AG10803 (cell line): ENCODE measurements at regions not wholly inside any gene's neighbourhood (a gene's known extent, or its start where the extent isn't known, plus 50 kb on each side); places are given as distances from the start of the nearest gene placed in this dataset.

ENCODE experiments used
- DNase-seq: peaks from one replicate; pipeline ENCODE4 v3.0.0; 2010; ENCODE audit warnings: low read depth
- H3K4me3 ChIP-seq: 2 replicates; pipeline ENCODE4 v1.5.1; 2011; ENCODE audit warnings: mild to moderate bottlenecking, low read length, control low read depth
- TF ChIP-seq, protein P1 (sequence below): conservative IDR thresholded peaks from 2 replicates; pipeline ENCODE4 v1.5.1; 2011; ENCODE audit warnings: mild to moderate bottlenecking, low read length, control low read depth, inconsistent platforms

DNA sequence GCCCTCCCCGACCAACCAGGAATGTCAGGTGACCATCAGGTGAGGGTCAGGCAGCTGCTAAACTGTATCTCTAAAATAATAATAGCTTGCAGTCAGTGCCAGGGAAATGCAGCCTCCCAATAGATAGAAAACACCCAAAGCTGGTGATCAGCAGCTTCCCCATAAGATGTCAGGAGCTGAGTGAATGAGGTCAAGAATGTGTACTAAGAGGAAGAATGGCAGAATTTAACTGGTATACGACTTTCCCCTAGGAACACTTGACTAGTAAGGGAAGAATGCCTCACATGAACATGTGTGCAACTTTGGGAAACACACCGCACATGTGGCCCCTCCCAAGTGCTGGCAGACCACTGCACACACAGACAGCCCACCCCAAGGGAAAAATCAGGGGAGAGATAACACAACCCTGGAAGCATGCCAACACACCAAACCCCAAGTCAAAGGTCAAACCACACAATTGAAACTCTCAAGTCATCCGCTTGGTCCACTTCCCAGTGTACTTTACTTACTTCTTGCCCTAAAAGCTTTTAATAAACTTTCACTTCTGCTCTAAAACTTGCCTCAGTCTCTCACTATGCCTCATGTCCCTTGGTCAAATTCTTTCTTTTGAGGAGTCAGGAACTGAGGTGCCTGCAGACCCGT is 806.5 kb downstream of the OTOL1 start:
- TF ChIP-seq, protein P1, sequence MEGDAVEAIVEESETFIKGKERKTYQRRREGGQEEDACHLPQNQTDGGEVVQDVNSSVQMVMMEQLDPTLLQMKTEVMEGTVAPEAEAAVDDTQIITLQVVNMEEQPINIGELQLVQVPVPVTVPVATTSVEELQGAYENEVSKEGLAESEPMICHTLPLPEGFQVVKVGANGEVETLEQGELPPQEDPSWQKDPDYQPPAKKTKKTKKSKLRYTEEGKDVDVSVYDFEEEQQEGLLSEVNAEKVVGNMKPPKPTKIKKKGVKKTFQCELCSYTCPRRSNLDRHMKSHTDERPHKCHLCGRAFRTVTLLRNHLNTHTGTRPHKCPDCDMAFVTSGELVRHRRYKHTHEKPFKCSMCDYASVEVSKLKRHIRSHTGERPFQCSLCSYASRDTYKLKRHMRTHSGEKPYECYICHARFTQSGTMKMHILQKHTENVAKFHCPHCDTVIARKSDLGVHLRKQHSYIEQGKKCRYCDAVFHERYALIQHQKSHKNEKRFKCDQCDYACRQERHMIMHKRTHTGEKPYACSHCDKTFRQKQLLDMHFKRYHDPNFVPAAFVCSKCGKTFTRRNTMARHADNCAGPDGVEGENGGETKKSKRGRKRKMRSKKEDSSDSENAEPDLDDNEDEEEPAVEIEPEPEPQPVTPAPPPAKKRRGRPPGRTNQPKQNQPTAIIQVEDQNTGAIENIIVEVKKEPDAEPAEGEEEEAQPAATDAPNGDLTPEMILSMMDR: no peak
- DNase-seq: no peak
- no peak overlapping the region for H3K4me3 ChIP-seq

DNA sequence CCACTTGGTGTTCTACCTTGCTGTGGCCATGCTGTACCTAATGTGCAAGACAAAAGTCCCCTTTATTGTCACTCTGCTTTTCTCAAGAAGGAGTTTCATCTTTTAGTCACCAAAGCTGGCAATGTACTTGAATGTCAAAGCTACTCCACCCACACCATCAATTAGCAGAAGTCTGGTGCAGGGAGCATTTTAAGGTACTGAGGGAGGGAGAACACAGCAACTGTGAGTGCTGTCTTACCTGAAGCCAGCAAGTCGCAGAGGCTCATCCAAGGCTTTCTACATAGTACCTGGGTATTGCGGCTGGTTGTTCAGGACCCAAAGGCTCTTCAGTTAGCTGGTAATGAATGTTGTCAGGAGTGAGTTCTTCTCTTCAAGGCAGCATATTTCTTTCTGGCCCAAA is 820.4 kb downstream of the OTOL1 start:
- H3K4me3 ChIP-seq: no peak overlapping the region
- TF ChIP-seq, protein P1: no peak

DNA sequence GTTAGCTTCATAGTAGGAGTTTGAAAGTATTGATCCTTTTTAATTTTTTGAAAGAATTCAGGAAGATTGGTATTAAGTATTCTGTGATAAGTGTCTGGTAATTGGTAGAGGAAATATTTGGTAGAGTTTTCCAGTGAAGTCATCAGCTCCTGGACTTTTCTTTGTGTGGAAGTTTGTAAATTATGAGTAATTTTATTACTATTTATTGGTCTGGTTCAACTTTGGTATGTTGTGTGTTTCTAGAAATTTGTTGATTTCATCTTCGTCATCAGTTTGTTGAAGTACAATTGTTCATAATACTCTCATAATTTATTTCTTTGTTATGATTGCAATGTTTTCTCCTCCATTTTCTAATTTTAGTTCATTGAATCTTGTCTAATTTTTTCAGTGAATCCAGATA is 832.0 kb downstream of the OTOL1 start:
- no peak overlapping the region for H3K4me3 ChIP-seq
- no peak for DNase-seq
- TF ChIP-seq, protein P1: no peak

More for the DNA sequence above, 820.4 kb downstream of the OTOL1 start:
- DNase-seq: no peak

DNA sequence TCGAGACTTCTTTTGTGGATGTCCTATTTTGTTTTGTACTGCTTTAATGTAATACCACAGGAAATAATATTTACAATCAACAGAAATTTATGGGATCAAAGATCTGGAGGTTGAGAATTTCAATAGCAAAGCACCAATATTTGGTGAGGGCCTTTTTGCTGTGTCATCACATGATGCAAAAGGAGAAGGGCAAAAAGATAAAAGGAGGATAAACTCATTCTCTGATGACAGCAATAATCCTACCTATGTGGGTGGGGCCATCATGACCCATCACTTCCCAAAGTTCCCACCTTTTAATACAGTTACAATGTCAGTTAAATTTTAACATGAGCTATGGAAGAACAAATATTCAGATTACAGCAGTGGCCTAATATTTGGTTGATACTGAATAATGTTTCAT is 832.9 kb downstream of the OTOL1 start:
- TF ChIP-seq, protein P1: no peak
- no peak for DNase-seq
- no peak overlapping the region for H3K4me3 ChIP-seq

DNA sequence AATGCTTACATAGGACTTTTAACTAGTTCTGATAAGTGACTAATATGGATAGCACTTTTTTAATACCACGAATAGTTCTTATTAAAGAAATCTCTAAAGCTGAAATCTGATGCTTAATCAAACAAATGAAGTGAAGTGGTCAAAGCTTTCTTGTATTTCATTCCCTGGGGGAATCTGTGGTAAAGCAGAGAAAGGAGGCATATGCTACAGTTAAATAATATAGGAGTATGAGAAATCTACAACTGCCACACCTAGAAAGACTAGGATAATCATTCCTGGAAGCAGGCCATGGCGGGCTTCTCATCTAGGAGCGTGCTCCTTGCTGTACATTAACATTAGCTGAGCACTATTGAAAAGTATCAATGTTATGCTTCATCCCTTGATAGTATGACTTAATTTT is 835.7 kb downstream of the OTOL1 start:
- TF ChIP-seq, protein P1: no peak
- no peak overlapping the region for H3K4me3 ChIP-seq
- no peak for DNase-seq

DNA sequence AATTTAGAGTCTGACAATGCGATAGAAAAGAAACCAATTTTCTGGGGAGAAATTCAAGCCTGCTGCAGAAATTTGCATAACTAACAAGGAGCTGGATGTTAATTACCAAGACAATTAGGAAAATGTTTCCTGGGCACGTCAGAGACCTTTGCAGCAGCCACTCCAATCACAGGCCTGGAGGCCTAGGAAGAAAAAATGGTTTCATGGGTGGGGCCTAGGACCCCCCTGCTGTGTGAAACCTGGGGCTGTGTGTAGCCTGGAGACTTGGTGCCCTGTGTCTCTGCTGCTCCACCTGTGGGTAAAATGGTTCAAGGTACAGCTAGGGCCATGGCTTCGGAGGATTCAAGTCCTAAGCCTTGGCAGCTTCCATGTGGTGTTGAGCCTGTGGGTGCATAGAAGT is 837.9 kb downstream of the OTOL1 start:
- H3K4me3 ChIP-seq: no peak overlapping the region
- TF ChIP-seq, protein P1: no peak
- no peak for DNase-seq

DNA sequence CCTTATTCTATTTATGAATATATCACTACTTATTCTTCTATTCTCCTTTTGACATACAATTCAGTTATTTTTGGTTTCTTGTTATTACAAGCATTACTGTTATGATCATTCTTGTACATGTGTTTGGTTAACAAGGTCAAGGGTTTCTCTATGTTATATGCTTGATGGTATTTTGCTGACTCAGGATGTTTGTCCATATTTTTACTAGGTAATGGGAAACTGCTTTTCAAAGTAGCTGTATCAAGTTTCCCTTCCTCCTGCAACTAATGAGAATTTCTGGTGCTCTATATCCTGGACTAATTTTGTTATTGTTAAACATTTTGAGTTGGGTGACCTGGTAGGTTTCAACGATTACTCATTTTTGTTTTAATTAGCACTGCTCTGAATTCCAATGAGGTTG is 841.0 kb downstream of the OTOL1 start:
- H3K4me3 ChIP-seq: no peak overlapping the region
- DNase-seq: no peak
- TF ChIP-seq, protein P1: no peak
